Hematopoietic multipotent progenitor cell treated with erythropoietin and hydrocortisone succinate and interleukin-3 and kit ligand, for 6 days (in vitro differentiated cells): ENCODE measurements at regions not wholly inside any gene's neighbourhood (a gene's known extent, or its start where the extent isn't known, plus 50 kb on each side); places are given as distances from the start of the nearest gene placed in this dataset.
A peak's percentile ranks its signal among the peaks of the same experiment; 100 is the strongest.
"Not testable (repeated sequence)": the region's sequence is repeated elsewhere in the genome, so short reads cannot be mapped to it uniquely, and the experiment has no call there.

Experiments
- DNase-seq: peaks from one replicate; pipeline ENCODE4 v3.0.0-alpha.2; 2015

DNA sequence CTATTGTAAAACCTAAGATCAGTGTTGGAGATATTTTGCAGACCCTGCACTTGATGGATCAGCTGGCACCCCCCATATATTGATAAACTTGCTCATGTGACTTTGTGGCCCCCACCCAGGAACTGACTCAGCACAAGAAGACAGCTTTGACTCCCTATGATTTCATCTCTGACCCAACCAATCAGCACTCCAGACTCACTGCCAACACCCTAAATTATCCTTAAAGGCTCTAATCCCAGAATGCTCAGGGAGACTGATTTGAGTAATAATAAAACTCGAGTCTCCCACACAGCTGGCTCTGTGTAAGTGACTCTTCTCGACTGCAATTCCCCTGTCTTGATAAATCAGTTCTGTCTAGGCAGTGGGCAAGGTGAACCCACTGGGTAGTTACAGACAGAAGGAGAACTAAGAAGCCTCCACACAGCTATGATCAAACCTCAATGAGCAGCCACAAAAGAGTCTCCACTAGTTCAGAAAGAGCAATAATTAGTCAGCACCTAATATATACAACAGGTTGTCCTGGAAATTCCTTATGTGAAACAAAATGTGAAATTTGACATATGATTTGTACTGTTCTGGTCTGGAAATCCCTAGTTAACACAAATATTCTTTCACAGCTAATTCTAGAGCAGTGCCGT, 52.2 kb downstream of the ACTL7B start:
- no peak for DNase-seq

DNA sequence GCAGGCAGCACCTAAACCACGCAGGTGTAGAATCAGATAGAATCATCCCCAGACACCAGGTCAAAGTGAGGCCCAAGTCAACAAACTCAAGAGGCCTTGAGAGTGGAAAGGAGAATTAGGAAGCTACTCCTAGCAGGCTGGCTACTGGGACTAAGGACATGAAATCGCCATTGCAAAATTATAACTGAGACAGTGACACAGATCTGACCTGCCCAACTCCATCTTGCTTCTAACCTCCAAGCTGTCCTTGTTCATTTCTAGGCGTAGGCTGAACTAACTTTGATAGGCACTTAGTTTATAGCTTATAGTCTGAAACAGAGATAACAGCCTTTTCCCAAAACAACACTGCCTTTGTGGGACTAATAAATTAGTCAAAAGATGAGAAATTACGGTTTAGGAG, 52.8 kb downstream of the ACTL7B start:
- no peak for DNase-seq

DNA sequence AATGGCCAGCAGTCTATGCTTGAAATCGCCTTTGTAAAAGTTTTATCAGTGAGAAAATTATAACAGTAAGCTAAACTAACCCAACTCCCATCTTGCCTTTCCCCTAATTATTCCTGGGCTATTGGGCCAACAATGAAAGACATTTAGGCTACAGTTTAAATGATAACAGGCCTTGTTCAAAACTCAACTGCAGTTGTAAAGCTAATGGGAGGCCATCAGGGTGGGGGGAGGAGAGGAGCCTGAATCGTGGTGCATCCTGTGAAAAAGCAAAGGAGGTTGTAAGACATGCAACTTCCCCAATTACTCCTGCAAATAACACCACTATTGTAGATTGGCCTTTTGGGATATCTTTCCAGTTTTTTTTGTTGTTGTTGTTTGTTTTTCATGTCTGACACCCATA, 53.8 kb downstream of the ACTL7B start:
- DNase-seq: no peak

DNA sequence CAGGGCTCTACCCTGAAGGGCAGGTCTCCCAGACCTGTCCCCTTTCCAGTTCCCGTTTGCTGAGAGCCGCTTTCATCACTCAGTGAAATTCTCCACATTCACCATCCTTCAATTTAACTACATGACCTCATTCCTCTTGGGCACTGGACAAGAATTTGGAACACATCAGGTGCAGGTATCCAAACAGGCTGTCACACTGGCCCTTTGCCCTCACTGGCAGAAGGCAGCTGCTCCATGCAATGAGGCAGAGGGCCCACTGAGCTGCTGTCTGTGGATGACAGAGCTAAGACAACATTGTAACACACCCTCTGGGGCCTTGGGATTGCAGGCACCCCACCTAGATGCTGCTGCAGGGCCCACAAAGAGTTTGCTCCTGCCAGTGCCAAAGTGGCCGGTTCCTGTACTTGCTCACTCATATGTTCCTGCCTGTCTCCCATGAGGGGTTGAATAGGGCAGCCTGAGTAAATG, 55.1 kb downstream of the ACTL7B start:
- DNase-seq: no peak

DNA sequence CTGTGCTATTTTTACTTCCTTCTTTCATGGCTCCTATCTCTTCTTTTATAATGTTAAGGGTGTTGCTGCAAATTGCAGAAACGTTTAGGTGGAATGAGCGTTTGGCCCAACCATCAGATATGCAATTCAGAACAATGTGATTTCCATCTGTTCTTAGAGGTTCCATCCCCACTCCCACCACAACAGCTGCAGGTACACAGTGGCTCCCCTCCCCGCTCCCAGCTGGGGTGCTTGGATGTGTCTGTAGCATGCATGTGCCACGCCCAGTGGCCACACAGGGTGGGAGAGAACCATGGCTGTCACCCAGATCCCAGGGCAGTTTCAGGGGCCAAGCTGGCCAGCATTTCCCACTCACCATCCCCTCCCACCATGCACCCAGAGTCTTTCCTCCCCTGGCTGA, 62.2 kb downstream of the ACTL7B start:
- DNase-seq: no peak

DNA sequence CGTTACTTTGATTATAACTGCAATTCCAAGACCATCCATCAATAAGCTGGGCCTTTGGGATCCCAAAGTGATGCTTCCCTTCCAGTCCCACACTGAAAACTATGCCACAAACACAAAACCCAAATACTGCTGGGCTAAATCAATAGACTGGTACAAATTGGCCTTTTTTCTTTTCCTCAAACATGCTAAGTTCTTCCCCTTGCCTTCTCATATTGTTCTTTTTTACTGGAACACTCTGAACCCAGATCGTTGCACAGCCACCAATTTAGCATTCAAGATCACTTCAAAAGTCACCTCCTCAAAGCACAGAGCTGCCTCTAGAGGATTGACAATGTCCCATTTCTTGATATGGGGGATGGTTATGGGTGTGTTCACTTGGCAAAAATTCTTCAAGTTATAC, 66.0 kb downstream of the ACTL7B start:
- no peak for DNase-seq

DNA sequence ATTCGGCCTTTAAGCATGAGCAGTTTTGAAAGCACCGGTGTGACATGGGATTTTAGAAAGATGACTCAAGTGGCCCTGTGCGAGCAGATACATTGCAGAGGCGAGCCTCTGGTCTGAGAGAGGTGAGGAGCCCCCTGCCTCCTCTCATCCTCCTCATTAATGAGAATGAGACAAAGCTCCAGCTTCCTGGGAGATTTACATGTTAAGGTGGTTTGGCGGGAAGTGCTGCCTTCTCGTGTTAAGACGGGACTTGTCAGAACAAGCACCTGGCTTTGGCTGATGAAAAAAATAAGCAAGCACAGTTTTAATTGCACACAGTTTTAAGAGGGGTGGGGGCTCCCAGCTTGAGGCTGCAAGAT, 68.1 kb downstream of the ACTL7B start:
- DNase-seq: no peak

DNA sequence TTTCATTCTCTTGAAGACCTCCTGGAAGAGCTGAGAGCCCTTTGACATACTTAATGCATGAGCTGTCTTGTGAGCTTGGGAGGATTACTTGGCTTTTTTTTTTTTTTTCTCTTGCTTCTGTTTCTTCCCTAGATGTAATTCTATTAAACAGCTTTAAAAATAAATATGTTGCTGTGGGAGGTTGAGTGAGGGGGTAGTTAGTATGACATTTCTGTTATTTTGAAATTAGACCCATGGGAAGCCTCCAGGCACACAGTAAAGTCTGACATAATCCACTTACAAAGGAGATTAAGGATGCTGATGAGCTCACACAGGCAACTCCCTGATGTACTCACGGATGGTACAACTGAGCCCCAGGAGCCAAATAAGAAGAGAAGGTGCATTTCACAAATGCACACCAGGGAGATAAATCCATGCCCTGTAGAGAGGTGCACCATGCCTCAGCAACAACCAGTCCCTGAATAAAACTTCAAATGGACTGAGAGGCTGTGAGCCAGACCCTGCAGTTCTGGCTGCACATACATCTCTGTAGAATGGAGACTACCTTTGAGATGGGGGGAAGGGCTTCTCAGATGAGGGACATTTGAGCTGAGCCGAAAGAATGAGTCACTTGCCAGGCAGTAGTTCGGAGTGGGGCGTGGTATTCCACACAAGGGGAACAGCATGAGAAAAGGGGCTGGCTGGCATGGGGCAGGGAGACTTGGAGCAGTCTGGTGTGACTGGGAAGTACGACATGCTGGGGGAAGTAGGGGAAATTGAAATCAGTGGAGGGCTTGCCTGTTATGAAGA, 68.7 kb downstream of the ACTL7B start:
- no peak for DNase-seq

DNA sequence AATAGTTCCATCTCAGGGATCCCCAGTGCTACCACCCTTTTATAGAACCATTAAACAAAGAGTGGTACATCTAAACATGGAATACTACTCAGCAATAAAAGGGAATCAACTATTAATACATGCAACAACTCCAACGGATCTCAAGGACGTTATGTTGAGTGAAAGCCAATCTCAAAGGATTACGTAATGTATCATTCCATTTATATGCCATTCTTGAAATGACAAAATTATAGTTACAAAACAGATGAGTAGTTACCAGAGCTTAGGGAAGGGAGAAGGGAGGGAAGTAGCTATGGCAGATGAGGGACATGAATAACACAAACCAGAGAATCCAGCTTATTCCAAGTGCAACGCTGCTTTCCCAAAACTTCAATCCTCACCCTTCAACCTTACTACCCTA, 69.5 kb downstream of the ACTL7B start:
- no peak for DNase-seq

DNA sequence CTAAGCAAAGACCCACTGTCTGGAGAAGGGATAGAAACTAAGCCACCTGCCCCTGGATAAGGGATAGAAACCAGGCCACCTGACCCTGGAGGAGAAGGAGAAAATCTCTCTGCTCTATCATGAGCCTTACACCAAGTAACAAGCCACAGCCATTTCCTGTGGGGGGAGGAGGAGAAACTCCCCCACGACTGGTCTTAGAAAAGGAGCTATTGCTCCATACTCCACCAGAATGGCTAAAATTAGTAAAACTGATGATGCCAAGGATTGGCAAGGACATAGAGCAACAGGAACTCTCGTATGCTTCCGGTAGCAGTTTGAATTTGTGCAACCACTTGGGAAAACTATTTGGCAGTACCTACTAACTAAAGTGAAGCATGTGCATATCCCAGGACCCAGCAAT, 70.8 kb downstream of the ACTL7B start:
- DNase-seq: peak; percentile 62

DNA sequence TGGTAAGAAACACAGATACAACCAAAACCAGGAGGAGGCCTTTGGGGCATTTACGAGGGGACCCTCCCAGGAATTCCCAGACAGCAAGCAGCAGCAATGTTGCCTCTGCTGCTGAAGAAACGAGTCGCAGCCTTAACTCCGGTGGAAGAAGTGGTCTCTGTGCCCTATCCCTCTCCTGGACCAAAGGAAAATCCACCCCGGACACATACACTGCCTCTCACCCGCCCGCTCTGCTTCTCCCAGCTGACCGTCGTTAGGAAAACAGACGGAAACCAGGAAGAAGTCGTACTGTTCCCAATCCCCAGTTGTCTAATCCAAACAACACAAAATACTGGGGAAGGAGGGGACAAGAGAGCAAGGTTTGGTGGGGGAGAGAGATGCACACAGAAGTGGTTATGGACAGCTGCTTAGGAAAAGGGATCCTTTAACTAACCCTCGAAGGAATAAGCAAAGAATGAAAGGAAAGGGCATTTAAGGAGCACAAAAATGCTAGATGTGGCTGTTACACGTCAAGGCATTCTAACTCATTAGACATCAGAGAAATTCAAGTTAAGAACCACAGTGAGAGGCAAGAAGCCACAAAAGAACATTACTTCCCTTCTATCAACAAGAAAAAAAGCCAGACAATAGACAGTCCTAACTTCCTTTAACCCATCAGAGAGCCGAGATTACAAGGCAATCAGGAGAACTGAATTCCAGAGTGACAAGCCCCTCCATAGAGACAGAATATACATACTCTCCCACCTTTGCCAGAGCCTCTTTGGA, 71.9 kb downstream of the ACTL7B start:
- DNase-seq: peak; percentile 37

DNA sequence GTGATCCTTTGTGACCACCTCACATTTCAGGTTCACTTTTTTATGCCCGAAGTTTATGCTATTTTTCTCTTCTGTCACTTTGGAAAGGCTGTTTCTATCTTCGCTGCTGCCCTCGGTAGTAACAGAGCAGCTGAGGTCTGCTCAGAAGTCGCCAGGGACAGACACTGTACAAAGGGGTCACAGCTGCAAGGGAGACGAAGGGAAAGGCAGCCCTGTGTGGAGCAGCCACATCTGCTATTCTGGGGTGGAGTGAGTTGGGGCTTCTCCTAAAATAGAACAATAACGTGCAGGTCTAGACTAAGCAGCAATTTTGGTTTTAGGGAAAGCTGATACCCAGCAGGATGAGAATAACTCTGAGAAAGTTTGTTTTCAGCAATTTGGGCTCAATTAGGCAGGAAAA, 72.5 kb downstream of the ACTL7B start:
- DNase-seq: no peak

DNA sequence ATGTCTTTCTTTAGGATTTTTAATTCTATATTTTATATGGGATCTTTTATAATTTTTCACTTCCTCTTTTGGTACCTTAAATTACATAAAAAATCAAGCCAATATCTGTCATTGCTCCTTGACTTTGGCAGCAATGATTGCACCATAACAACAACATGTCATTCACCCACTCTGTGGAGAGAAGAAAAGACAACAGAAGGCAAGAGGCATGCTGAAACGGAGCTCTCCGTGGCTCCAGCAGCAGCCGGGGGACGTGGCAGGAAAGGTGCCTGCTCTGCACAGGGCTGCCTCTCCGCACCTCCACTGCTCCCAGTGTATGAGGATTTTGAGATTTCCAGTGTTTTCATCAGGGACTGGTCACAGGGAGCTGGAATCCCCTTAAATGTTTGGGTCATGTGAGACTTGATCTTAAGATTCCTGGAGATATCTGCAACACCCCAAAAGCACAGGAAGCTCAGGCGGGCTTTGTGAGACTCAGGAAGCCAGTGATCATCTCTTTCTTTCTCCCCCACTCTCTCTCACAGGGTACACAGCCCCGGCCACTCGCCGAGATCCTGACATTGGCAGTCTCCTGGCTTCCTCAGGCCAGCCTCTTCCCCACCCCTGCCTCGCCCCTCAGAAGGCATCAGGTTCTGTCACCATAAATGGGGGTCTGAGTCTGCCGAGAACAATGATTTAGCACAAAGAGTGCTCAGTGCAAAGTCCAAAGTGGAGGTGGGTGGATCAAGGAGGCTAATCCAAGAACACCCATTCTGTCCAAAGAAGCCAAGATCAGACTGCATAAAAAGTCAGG, 74.6 kb downstream of the ACTL7B start:
- DNase-seq: no peak

DNA sequence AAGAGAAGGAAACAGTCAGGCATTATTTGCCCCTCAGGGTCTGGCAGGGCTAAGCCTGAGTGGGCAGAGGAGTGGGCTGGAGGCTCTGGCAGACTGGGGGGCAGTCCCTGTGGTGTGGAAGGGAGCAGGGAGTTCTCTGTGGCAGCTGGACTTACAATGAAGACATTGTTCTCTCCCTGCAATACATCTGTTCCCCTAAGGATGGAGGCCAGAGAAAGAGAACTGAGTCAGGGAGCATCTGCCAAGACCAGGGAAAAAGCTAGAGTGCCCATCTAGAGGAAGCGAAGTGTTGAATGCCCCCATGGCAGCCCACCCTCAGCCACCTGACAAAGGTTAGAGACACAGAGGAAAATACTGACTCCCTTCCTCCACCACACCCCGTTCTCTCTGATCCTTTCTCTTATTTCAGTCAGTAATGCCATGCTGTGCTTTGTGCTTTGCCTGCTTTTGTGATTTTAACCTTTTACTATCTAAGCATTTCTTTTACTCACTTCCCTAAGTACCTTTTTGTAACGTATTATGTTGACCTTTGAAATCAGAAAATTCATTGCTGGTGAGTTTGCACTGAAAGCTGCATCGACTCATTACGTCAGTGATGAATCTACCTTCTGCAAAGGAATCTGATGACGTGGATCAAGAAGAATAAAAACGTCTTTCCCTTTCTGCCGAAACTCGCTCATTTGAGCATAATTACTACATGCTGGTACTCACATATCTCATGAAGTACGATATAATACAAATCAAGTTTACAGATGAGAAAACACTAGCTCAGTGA, 76.0 kb downstream of the ACTL7B start:
- no peak for DNase-seq

DNA sequence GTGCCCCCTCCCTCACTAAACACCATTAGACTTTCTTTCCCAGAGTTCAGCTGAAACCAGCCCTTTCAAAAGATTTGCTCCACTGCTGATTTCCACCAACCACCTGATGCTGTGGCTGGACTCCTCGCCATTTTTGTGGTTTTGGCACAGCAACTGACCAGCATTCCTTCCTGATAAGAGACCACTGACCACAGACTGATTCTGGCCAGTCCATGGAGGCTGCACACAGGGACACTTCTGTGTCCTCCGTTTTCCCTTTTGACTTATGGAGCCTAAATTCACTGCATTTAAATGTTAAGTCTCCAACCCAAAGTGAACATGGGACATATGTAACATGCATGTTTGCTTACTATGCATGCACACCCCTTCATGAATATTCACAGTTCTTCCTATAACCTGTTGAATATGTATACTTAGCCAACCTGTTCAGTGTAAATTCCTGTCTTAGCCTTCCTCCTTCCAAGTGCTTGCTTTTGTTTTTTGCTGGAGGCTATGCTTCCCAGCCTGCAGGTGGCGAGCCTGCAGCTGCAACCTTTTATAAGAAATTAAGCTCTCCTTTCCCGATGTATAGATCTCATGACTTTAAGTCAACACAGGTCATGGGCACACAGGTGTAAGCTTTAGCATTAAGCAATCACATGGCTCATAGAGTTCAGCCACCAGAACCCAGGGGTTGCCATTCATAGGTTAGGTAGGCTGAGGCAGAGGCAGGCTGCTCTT, 78.7 kb downstream of the ACTL7B start:
- DNase-seq: no peak

DNA sequence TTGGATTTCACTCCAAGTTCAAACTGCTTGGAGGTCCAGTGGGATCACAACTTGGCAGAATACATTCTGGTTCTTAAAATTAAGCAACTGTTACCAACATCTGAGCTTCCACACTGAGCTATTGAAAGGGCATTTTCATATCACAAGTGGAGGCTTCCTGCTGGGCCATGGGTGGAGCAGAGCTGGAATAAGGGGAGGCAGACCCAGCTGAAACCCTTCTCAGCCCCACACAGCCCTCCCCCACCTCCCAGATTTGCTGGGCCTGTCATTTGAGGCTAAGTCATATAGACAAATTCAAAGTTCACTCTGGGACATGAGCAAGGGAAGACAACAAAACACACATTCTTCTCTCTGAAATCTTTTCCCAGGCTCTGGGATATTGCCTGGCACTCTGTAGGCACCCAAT, 79.9 kb downstream of the ACTL7B start:
- DNase-seq: no peak

DNA sequence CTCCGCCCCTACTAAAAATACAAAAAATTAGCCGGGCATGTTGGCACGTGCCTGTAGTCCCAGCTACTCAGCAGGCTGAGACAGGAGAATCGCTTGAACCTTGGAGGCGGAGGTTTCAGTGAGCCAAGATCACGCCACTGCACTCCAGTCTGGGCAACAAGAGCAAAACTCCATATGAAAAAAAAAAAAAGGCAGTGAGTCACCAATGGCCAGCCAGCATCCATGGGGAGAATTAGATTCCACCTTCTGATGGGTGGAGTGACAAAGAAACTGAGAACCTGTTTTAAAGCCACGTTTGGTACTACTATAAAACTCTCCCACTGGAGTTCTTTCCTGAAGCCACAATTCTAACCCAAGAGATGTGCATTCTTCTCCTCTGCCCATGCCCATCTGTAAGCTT, 81.7 kb downstream of the ACTL7B start:
- not testable (repeated sequence) for DNase-seq

DNA sequence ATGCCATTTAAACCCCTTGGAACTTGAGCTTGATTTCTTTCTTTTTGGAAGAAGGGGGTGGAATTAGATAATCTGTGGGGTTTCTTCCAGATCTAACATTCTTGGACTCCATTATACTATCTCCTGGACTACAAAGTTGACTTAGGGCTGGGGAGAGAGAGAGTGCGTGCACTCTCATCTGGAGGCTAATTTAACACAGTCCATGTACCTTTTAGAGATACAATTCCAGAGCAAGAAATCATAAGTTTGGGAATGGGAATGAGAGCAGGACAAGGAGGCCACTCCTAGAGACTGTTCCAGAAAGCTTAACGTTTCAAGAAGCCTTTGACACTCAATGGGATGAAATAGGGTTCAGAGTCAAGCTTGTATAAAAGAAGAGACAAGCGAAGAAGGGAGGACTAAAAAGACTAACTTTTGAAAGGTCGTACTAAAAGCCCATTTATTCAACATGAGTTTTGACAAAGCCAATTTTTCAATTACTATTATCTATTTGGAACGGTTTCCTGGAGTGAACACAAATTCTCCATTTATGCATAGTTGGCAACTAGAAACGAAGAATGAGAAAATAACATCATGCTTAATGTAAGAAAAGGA, 83.4 kb downstream of the ACTL7B start:
- DNase-seq: no peak

DNA sequence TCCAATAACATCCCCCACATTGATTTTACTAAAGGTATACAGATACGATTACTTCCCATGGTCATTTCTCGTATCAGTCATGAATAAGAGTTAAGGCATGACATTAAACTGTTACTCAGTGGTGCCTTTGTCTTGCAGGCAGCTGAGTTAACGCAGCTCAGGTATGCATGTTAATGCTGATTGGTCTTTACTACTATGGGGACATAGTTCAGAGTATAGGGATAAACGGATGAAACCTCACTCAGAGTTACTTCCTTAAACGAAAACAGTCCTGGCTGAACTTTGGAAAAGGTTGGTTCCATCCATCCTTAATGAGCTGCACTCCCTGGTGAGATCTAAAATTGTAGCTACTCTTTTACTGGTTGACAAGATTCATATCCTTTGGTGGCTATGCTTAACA, 87.0 kb downstream of the ACTL7B start:
- no peak for DNase-seq

DNA sequence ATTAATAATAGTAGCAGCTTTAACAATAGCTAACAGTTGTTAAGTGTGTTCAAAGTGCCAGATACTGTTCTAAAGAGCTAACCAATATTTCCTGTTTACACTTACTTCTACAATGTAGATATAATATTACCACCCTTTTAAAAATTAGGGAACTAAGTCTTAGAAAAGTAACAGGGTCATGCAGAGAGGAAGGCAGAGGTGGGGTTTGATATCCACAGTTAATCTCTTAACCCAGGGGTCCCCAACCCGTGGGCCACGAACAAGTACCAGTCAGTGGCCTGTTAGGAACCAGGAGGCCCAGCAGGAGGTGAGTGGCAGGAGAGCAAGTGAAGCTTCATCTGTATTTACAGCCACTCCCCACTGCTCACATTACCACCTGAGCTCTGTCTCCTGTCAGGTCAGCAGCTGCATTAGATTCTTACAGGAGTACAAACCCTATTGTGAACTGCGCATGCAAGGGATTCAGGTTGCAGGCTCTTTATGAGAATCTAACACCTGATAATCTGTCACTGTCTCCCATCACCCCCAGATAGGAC, 89.1 kb downstream of the ACTL7B start:
- DNase-seq: no peak

DNA sequence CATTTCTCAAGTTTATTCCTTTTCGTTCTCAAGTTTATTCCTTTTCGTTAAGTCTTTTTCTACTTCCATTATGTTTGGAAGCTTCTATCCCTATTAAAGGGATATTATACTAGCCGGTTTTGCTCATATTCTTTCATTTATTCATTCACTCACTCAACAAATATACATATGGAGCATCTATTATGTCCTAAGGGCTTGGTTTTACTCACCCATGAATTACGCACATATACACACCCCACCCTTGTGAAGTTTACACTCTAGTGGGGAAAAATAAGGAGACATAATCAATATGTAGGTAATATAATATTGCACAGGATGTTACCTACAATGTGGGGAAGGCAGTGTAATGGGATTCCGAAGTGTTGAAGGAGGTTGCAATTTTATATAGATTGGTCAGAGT, 90.5 kb downstream of the ACTL7B start:
- no peak for DNase-seq
